HG03520 (cell line): ENCODE measurements at regions not wholly inside any gene's neighbourhood (a gene's known extent, or its start where the extent isn't known, plus 50 kb on each side); places are given as distances from the start of the nearest gene placed in this dataset.

ENCODE experiments used
- ATAC-seq: cut with Tn5 transposase; IDR thresholded peaks from one replicate; pipeline ENCODE4 v1.9.1; 2021; ENCODE audit warnings: mild to moderate bottlenecking, moderate library complexity; ENCODE audit not compliant: unreplicated experiment

DNA sequence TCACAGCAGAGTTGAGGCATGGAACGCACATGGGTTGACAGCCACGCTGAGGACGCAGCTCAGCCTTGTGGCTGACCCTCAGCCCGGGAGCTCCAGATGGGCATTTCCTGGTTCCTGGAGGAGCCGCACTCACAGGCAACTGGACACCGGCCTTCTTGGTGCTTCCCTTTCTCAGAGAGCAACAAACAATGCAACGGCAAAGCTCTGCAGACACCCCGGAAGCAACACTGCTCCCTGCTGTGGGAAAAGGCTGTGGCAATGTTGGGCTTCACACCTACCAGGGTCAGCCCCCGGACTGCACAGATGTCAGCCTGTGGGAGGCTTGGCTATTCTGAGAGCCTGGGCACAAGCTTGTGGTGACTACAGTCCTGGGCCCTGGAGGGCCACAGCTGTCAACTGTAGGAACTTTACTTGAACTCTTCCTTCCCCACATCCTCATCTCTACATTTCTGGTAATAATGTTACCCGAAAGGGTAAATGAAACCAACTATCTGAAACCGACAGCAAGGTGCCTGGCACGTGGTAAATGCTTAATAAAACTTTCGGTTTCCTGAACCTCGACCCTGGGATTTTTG lies 597.5 kb upstream of the MKI67 start:
- no peak for ATAC-seq

DNA sequence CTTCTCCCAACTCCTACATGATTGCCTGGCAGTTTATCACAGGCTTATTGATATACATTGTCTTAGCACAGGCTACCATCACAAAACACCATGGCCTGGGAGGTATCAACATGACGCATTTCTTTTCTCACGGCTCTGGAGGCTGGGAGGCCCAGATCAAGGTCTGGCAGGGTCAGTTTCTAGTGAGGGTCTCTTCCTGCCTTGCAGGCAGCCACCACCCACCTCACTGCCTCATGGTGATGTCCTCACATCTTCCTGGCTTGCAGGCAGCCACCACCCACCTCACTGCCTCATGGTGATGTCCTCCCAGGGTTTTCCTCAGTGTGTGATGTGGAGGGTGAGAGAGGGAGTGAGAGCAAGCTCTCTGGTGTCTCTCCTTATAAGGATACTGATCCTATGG lies 599.3 kb upstream of the MKI67 start:
- ATAC-seq = no peak

DNA sequence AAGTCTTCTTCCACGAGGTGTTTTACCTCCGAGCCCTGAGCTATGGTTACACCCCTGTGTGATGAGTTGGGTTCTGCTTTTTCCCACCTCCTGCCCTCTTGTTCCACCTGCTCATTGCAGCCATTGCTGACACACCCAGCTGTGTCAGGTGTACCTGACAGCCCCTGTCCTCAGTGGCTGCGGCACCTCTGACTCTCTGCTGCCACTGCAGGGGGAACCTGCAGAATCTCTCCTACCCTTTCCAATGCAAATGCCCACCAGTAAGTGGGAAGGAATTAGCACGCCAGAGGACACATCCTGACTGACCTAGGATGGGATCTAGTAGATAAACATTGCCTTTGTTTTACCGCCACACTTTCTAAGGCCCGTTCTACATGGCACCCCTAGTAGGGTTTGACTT lies 600.9 kb upstream of the MKI67 start:
- ATAC-seq = no peak

DNA sequence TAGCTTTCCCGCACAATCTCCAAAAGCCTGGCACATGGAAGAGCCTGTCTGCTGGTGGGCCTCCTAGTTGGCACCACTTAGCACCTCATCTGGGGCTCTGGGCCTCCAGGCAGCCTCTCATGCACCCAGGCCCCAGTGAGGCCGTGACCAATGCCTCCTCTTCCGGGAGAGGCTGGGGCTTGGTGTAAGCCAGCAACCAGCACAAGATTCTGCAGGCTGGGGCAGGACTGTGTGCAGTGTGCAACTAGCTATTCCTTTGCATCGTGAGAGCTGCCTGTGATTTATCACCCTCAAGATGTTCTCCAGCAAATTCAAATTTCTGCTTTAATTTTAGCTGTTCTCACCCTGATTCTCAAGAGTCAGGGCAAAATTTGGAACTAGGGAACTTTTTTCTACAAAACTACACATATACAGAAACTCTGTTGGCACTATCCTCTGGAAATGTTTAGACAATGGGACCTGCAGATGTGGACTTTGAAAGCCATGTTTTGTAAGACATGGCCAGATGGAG lies 603.7 kb upstream of the MKI67 start:
- ATAC-seq = no peak

DNA sequence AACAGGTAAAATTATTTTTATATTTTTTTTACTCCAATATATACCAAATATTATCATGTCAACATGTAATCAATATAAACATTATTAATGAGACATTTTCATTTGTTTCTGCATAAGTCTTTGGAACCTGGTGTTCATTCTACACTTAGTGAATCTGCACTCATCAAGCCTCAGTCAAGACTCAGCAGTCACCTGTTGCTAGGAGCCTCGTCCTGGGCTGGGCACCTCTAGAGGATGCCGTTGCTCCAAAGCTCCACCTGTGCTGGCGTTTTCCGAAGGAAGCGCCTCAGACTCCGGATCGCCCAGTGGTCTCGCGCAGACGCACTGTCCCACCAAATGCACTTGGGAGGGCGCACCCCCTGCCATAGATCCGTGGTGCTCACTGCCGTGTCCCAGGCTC lies 604.7 kb upstream of the MKI67 start:
- no peak for ATAC-seq

DNA sequence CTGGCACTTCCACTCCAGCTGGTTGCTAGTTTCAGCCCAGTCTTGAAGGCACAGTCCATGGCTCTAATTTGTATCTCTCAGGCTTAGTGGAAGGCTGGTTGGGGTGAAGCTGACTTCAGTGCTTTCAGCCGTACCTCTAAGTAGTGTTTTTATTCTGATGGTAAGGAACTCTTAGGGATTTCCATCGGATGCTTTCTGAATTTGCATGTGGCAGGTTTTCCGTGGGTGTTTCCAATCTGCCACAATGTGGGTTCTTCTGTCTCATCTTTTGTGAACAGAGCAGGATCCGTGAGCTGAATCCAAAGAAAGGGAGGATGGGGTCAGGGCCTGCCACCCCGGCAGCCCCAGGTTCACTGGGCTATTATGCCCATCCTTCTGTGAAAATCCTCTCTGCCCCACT lies 607.9 kb upstream of the MKI67 start:
- ATAC-seq = no peak

GRCh38 chr10:128734734-128735133 lies 608.5 kb upstream of the MKI67 start:
- no peak for ATAC-seq

DNA sequence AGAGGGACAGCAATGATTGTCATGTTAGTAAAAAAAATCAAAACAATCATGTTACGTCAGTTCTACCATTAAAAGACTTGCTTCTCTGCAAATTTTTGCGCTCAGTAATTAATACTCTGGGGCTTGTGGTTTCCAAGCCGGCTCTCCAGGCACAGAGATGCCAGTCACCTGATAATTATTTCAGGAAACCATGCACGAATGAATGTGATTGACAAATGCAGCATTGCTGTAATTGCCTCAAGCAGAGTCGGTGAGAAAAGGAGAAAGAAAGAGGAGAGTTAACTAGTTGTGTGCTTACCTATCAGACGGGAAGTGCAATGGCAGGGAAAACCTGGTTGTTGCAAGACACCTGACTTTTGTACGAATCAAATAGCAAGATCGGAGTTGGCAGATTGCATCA lies 609.8 kb upstream of the MKI67 start:
- ATAC-seq = no peak

GRCh38 chr10:128738386-128738915 lies 612.2 kb upstream of the MKI67 start:
- no peak for ATAC-seq

DNA sequence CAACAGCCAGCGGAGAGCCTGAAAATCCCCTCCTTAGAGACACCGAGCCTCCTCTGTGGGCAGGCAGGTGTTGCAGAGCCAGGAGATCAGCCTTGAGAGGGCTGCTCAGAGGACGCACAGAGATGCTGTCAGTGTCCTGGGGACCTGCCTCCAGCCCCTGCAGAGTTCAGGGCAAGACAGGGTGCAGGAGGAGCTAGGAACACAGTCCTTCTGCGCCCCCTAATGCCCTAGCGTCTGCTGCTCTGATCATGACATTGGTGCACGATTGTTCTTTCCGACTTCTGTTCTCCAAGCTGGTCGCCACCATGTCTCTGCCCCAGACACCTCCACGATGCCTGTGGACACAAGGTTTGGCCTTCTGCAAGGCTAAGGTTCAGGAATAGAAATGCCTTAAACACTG lies 613.7 kb upstream of the MKI67 start:
- ATAC-seq = no peak

GRCh38 chr10:128741180-128741579 lies 615.0 kb upstream of the MKI67 start:
- no peak for ATAC-seq

DNA sequence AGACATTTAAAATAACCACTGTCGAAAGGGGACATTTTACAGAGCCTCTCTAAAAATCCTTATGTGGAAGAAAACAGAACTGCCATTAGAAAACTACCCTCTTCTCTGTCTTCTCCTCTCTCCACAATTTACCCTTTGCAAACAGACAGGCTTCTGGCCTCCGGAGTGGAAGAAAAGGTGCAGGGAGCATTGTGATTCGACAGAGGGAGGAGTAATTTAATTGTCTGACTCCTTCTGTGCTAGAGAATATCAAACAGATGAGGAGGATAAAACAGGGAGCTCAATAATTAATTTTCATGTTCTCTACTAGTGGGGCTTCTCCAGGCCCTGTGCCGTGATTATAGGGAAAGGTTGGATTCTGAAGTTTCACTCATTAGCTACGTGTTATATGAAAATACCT lies 615.5 kb upstream of the MKI67 start:
- ATAC-seq = no peak

- no peak for ATAC-seq
Measured at GRCh38 chr10:128744092-128744491, 617.9 kb upstream of the MKI67 start.

DNA sequence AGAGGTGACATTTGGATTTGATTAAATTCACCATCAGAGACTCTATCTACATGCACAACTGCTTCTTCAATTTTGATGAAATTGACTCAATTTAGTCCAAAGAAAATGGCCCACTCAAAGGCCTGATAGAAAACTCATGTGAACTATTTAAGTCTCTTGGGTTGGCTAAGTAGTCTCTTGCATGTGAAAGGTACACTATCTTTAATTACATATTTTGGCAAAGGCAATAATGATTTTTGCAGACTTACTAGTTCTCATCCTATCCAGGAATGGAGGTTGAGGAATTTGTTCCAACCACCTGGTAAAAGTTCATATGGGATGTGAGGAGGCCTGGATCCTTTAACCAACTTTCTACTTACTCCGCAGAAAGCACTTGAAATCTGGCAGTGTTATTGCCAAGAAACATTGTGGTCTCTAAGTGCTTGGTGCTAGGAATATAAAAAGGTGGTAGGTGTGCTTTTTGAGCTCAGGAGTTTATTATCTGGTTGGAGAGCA lies 618.6 kb upstream of the MKI67 start:
- ATAC-seq = no peak

DNA sequence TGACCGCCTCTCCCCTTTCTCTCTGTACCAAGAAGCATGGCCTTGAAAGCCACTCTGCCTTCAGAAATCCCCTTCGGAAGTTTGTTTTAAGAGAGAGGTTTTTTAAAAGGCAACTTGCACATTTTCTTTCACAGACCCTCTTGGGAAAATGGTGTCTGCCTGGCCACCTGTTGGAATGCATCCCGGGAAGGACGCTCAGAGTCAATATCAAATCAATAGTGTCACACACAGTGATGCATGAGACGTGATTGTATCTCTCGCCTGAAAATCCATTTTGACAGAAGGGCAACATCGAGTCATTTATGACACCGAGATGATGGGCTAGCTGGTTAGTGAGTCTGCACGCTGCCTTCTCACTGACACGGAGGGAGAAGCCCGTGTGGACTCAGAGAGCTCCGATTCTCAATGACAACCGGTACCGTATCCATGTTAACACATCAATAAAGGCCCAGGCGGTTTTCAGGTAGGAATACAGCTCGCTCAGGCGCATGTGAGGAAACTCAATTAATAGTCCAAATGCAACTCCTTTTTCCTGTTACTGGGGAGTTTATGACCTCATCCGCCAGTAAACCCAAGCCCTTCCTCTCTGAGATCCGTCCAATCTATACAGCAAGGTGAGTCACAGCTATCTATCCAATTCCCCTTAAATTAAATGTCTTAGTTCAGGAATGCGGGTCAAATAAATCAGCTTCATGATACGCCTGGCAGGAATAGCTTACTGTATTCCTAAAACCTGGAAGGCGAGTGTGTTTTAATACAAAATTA lies 621.5 kb upstream of the MKI67 start:
- no peak for ATAC-seq

- no peak for ATAC-seq
Measured at GRCh38 chr10:128751284-128751683, 625.1 kb upstream of the MKI67 start.

DNA sequence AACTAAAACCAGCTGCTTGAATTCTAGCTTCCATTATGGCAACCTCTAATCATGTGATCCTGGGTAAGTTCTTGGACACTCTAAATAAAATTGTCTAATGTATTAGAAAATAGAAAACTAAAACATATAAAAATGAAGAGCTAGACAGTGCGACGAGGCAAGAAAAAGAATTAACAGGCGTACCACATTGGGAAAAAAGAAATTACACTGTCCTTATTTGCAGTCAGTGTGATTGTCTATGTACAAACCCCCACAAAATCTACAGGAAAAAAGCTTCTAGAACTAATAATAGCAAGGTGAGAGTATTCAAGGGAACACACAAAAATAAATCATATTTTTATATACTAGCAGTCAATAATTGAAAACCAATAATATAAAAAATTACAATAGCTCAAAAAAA lies 625.6 kb upstream of the MKI67 start:
- no peak for ATAC-seq

GRCh38 chr10:128759174-128759573 lies 633.0 kb upstream of the MKI67 start:
- no peak for ATAC-seq

GRCh38 chr10:128763588-128763987 lies 637.4 kb upstream of the MKI67 start:
- no peak for ATAC-seq

- ATAC-seq = no peak
Measured at GRCh38 chr10:128764190-128764589, 638.0 kb upstream of the MKI67 start.

DNA sequence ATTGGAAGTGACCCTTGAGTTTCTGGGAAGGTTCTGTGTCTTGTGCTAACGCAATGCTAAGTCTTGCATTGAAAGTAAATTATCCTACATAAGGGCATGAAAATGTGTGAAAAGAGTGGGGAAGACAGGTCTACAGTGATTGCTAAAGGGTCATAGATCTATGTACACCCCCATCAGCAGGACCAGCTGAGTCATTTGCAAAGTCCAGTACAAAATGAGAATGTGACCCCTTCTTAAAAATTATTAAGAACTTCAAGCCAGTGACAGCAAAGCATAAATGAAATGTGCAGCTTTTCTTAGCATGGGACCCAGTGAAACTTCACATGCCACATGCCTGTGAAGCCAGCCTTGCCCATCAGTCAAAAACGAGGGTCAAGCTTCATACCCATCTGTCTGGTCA lies 640.7 kb upstream of the MKI67 start:
- ATAC-seq = no peak

DNA sequence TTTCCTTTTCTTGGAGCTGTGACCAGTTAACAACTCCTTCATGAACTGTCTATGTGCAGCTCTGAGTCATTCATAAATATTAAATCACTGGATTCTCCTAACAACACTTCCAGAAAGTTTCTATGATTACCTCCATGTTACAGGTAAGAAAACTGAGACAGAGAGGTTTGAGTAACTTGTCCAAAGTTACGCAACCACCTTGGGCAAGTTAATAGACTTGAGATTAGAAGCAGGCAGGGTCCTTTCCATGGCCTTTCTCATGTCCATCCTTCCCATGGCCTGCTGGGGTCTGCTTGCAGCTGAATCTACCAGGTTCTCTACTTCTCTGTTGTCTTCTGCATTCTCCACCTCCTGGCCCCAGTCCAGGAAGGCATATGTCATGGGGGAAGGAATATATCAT lies 648.8 kb upstream of the MKI67 start:
- ATAC-seq = no peak
